SK-N-SH treated with all-trans-retinoic acid at 6 μM for 48 hours (cell line): ENCODE measurements at regions not wholly inside any gene's neighbourhood (a gene's known extent, or its start where the extent isn't known, plus 50 kb on each side); places are given as distances from the start of the nearest gene placed in this dataset.

Source experiments
- ATAC-seq: fragments of 200-7000 bp; cut with Tn5 transposase; 3 replicates; pipeline ENCODE4 v1.9.1; 2020; ENCODE audit warnings: mild to moderate bottlenecking, moderate library complexity
- ARNTL ChIP-seq: fragments of 450-650 bp; formaldehyde crosslinking; IDR thresholded peaks from 2 replicates; pipeline ENCODE4 v1.5.0; 2020; ENCODE audit warnings: low read depth, mild to moderate bottlenecking, moderate library complexity, borderline replicate concordance
- BACH2 ChIP-seq: fragments of 250-450 bp; sonication (Bioruptor Pico); IDR thresholded peaks from 2 replicates; pipeline ENCODE4 v1.9.0; 2021; ENCODE audit warnings: mild to moderate bottlenecking, borderline replicate concordance
- CSDC2 ChIP-seq: fragments of 250-450 bp; sonication (Bioruptor Pico); IDR thresholded peaks from 2 replicates; pipeline ENCODE4 v1.5.0; 2020; ENCODE audit warnings: mild to moderate bottlenecking, moderate library complexity
- CSRNP3 ChIP-seq: fragments of 250-450 bp; sonication (Bioruptor Pico); IDR thresholded peaks from 2 replicates; pipeline ENCODE4 v1.5.1; 2021; ENCODE audit warnings: mild to moderate bottlenecking, moderate library complexity
- GLIS3 ChIP-seq: fragments of 250-450 bp; sonication (Bioruptor Pico); IDR thresholded peaks from 2 replicates; pipeline ENCODE4 v1.5.0; 2020; ENCODE audit warnings: mild to moderate bottlenecking, moderate library complexity
- ISL1 ChIP-seq: fragments of 250-450 bp; sonication (Bioruptor Pico); IDR thresholded peaks from 2 replicates; pipeline ENCODE4 v2.1.2; 2022; ENCODE audit warnings: mild to moderate bottlenecking, moderate library complexity
- OSR1 ChIP-seq: fragments of 250-450 bp; sonication (Bioruptor Pico); IDR thresholded peaks from 2 replicates; pipeline ENCODE4 v1.8.0; 2022; ENCODE audit warnings: moderate library complexity, mild to moderate bottlenecking, inconsistent platforms
- POU6F1 ChIP-seq: fragments of 250-450 bp; sonication (Bioruptor Pico); IDR thresholded peaks from 2 replicates; pipeline ENCODE4 v1.8.0; 2021; ENCODE audit warnings: low read depth, mild to moderate bottlenecking, moderate library complexity, borderline replicate concordance
- PPARA ChIP-seq: fragments of 250-450 bp; sonication (Bioruptor Pico); IDR thresholded peaks from 2 replicates; pipeline ENCODE4 v1.5.0; 2020; ENCODE audit warnings: mild to moderate bottlenecking, borderline replicate concordance
- RARB ChIP-seq: fragments of 250-450 bp; sonication (Bioruptor Pico); IDR thresholded peaks from 2 replicates; pipeline ENCODE4 v1.8.0; 2021; ENCODE audit warnings: mild to moderate bottlenecking, moderate library complexity
- SNAI2 ChIP-seq: fragments of 250-450 bp; sonication (Bioruptor Pico); IDR thresholded peaks from 2 replicates; pipeline ENCODE4 v1.5.0; 2020; ENCODE audit warnings: mild to moderate bottlenecking, moderate library complexity
- TOX ChIP-seq: fragments of 250-450 bp; sonication (Bioruptor Pico); IDR thresholded peaks from 2 replicates; pipeline ENCODE4 v1.8.0; 2021; ENCODE audit warnings: mild to moderate bottlenecking, moderate library complexity, borderline replicate concordance
- TSHZ2 ChIP-seq: fragments of 250-450 bp; sonication (Bioruptor Pico); IDR thresholded peaks from 2 replicates; pipeline ENCODE4 v1.5.0; 2020; ENCODE audit warnings: mild to moderate bottlenecking, moderate library complexity
- ZC3H10 ChIP-seq: fragments of 250-450 bp; sonication (Bioruptor Pico); IDR thresholded peaks from 2 replicates; pipeline ENCODE4 v1.5.1; 2021; ENCODE audit warnings: mild to moderate bottlenecking, moderate library complexity
- ZFP3 ChIP-seq: fragments of 250-450 bp; sonication (Bioruptor Pico); IDR thresholded peaks from 2 replicates; pipeline ENCODE4 v1.5.0; 2020; ENCODE audit warnings: mild to moderate bottlenecking, moderate library complexity
- ZFP30 ChIP-seq: fragments of 450-650 bp; formaldehyde crosslinking; IDR thresholded peaks from 2 replicates; pipeline ENCODE4 v1.5.0; 2022; ENCODE audit warnings: mild to moderate bottlenecking, moderate library complexity
- ZNF565 ChIP-seq: fragments of 450-650 bp; formaldehyde crosslinking; conservative IDR thresholded peaks from 2 replicates; pipeline ENCODE4 v1.5.0; 2020; ENCODE audit warnings: low read depth, mild to moderate bottlenecking, moderate library complexity
- ZNF70 ChIP-seq: fragments of 450-650 bp; formaldehyde crosslinking; IDR thresholded peaks from 2 replicates; pipeline ENCODE4 v1.5.0; 2020; ENCODE audit warnings: mild to moderate bottlenecking, moderate library complexity
- TF ChIP-seq, protein P1 (sequence below): fragments of 250-450 bp; sonication (Bioruptor Pico); IDR thresholded peaks from 2 replicates; pipeline ENCODE4 v1.5.1; 2020; ENCODE audit warnings: low read depth, mild to moderate bottlenecking, moderate library complexity
- TF ChIP-seq, protein P2 (sequence below): fragments of 250-450 bp; sonication (Bioruptor Pico); IDR thresholded peaks from 2 replicates; pipeline ENCODE4 v1.8.0; 2020; ENCODE audit warnings: mild to moderate bottlenecking, moderate library complexity, borderline replicate concordance

DNA sequence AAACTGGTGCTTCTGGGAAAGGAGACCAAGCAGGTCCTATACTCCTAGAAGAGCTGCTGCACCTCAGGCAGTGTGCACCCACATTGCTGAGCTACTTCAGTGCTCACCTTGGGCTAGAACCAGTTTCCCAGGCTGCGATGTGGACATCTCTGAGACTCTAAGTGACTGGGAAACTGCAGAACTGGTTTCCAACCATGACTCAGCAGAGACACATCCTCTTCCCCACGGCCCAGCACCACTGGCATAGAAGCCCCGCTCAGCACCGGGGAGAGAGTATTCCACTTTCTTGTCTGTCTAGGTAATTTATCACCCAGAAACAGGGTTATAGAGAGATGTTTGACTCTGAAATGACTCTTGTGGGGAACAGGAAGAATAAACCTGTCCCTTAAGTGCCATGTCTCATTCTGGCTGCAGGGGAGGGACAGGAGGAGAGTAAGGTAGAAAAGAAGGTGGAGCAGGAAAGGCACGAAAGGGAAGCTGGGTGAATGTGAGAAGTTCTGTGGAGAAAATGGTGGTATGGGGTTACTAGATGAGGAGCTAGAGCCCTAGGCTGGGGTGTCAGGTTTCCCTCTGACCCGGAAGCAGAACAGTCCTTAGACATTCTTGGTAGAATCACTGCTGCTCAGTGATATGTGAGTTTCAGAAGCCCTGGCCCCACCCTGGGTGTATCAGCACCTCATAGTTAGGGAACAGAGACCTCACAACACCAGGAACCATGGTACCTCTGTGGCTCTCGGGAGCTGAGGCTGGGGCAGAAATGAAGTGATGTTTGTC, 340.4 kb upstream of the NCAM1 start:
- peak; percentile 77 for ATAC-seq
- TF ChIP-seq ZFP3 (CRISPR knock-in tag) (no peak), CSRNP3 (CRISPR knock-in tag) (no peak), GLIS3 (CRISPR knock-in tag) (no peak), ZNF565 (CRISPR knock-in tag) (no peak), BACH2 (no peak), PPARA (CRISPR knock-in tag) (no peak), ISL1 (CRISPR knock-in tag) (no peak), ZFP30 (CRISPR knock-in tag) (no peak), ARNTL (CRISPR knock-in tag) (no peak), CSDC2 (no peak), RARB (no peak), ZNF70 (no peak), ZC3H10 (CRISPR knock-in tag) (no peak)
- TF ChIP-seq, protein P1, sequence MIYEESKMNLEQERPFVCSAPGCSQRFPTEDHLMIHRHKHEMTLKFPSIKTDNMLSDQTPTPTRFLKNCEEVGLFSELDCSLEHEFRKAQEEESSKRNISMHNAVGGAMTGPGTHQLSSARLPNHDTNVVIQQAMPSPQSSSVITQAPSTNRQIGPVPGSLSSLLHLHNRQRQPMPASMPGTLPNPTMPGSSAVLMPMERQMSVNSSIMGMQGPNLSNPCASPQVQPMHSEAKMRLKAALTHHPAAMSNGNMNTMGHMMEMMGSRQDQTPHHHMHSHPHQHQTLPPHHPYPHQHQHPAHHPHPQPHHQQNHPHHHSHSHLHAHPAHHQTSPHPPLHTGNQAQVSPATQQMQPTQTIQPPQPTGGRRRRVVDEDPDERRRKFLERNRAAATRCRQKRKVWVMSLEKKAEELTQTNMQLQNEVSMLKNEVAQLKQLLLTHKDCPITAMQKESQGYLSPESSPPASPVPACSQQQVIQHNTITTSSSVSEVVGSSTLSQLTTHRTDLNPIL, result no peak
- TF ChIP-seq, protein P2, sequence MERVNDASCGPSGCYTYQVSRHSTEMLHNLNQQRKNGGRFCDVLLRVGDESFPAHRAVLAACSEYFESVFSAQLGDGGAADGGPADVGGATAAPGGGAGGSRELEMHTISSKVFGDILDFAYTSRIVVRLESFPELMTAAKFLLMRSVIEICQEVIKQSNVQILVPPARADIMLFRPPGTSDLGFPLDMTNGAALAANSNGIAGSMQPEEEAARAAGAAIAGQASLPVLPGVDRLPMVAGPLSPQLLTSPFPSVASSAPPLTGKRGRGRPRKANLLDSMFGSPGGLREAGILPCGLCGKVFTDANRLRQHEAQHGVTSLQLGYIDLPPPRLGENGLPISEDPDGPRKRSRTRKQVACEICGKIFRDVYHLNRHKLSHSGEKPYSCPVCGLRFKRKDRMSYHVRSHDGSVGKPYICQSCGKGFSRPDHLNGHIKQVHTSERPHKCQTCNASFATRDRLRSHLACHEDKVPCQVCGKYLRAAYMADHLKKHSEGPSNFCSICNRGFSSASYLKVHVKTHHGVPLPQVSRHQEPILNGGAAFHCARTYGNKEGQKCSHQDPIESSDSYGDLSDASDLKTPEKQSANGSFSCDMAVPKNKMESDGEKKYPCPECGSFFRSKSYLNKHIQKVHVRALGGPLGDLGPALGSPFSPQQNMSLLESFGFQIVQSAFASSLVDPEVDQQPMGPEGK (CRISPR knock-in tag), result no peak

GRCh38 chr11:112623057-112623456, 338.2 kb upstream of the NCAM1 start:
- no peak for TF ChIP-seq ZFP30 (CRISPR knock-in tag)
- no peak for TF ChIP-seq POU6F1 (CRISPR knock-in tag)
- TF ChIP-seq, protein P2 (CRISPR knock-in tag), result no peak
- TF ChIP-seq RARB, result no peak
- TF ChIP-seq TSHZ2 (CRISPR knock-in tag), result no peak
- no peak for TF ChIP-seq ZFP3 (CRISPR knock-in tag)
- TF ChIP-seq, protein P1, result no peak
- no peak for TF ChIP-seq ZNF565 (CRISPR knock-in tag)
- TF ChIP-seq PPARA (CRISPR knock-in tag), result no peak
- no peak for TF ChIP-seq TOX (CRISPR knock-in tag)
- TF ChIP-seq CSDC2, result no peak
- TF ChIP-seq CSRNP3 (CRISPR knock-in tag), result no peak
- no peak for TF ChIP-seq ISL1 (CRISPR knock-in tag)
- no peak for TF ChIP-seq OSR1 (CRISPR knock-in tag)
- TF ChIP-seq SNAI2, result no peak
- no peak for ATAC-seq
